ENCODE measurements at regions not wholly inside any gene's neighbourhood (a gene's known extent, or its start where the extent isn't known, plus 50 kb on each side); places are given as distances from the start of the nearest gene placed in this dataset.

DNA sequence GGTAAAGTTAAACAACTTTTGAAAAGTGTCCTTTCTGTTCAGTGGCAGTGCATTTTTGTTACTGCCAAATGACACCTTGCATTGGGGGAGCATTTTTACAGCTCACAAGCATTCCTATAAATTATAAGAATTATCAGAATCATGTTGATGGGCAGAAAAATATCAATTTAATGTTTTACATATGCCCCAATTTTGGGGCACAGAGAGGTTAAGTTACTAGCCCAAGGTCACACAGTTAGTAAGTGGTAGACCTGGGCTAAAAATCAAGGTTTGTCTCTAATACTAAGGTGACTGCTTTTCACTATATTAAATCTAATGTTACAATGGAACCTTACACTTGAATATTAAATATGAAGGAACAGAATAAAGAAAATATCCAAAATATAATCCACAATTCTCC lies 180.1 kb upstream of the IVNS1ABP start:
- DNase-seq = no peak

DNA sequence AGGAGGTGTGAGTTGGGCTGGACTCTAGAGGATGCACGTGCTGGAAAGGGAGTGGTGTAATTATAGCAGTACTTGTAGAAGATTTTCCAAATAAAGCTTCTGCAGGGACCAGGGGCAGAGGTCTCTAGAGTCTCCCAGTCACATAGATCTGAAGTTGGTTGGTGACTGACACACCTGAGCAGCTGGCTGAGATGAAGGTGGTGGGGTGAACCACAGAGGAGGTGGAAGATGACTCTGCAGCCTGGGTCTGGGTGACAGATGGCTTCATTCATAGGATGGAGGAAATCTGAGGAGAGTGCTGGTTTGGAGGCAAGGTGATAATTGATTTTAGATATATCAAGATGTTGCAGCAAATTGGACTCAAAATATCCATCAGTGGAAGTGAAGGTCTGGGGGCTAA lies 178.9 kb upstream of the IVNS1ABP start:
- no peak for DNase-seq

DNA sequence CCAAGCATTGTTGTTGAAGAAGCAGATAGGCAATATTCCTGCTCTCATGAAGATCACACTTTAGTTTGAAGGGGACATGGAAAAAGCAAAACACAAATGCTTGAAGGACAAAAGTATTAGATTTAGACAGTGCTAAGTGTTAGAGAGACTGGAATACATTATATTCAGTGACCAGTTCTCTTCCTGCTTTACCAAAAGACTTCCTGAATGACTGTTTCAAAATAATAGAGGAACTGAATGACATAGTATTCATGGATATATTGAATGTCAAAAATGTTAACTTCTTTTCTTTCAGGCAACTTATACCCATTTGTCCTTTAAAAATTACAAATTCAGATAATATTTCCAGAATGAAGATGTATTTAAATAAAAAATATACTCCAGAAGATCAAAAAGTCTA lies 178.0 kb upstream of the IVNS1ABP start:
- no peak for DNase-seq

DNA sequence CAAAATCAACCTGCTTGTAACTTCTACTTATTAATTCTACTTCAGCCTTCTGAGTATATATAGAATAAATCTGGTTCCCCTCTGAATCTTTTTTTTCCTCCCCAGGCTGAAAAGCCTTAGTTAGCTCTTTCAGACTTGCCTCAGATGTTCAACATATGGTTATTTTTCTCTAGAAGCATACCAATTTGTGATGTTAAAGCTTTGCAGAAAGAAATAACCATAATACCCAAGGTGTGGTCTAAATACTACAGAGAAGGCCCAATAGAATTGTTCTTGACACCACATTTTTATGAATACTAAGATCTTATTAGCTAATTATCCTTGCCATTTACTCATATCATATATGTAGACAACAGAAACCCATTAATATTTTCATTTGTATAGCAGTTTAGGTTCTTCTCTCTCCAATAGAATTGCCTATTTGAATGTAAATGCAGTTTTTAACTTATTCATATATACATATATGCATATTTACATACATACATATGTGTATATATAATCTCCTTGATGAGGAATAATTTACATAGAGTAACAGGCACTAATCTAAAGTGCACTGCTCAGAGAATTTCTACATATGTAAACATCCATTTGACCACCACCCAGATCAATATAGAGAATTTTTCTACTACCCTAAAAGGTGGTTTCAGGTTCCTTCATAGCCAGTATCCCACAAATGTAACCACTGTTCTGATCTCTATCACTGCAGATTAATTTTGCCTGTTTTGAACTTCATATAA lies 175.2 kb upstream of the IVNS1ABP start:
- no peak for DNase-seq

DNA sequence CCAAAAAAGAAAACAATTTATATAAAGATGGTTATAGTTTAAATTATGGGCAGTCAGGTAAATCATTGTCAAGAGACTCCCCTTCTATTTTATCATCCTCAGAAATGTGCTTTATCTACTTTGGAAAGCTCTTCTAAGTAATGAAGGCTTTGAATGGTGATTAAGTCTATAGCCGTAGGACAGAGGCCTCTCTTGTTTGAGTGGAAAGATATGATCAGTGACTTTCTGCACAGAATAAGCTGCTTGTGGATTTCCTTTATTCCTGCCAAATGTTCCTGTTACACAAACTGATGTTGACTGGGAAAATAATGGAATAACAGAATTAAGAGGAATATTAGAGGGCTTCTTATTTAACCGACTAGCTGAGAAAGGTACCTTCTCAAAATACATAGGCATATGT lies 174.6 kb upstream of the IVNS1ABP start:
- no peak for DNase-seq

DNA sequence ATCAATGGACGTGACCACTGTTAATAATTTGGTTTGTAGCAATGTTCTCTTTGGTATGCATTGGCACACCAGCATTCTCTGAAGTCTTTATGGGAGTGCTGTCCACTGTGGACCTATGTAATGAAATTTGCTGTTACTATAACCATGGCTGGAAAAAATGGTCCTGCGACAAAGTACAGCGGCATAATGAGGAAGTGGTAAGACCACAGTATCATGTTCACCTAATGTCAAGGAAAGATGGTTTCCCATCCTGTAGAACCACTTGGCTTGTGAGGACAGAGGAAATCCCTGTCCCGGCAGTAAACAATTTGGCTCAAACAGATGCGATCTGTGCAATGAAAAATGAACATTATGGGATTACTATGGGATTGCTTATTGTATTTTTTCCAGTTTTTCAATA lies 173.9 kb upstream of the IVNS1ABP start:
- DNase-seq = no peak

DNA sequence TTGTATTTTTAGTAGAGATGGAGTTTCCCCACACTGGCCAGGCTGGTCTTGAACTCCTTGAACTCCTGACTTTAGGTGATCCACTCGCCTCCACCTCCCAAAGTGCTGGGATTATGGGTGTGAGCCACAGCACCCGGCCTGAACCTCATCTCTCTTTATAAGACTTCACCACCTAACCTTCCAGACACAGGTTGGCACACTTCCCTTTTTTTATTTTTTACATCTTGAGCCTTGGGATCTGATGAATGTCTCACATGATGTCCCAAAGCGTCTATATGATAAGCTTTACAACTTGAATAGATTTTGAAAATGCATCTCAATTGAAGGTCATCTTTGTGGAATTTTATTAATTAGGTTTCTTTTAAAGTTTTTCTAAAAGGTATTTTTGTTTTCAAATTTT lies 172.4 kb upstream of the IVNS1ABP start:
- DNase-seq = no peak

DNA sequence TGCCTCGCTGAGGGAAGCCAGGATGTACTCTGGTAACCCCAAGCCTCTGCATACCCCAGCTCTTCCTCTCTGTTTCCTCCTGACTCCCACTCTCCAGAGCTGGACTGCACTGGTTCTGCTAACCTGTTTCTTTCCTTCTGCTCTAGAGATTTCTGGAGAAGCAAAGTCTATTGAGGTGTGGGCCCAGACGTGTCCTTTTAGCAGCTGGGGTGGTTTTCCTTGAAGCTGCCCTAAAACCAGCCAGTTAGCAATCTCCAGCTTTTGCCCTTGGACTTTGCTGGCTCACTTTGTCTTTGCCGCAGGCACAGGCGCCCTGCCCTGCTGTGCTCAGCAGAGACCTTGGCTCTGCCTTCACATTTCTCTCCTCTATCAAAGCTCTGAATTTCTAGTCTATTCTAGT lies 171.8 kb upstream of the IVNS1ABP start:
- DNase-seq = no peak

DNA sequence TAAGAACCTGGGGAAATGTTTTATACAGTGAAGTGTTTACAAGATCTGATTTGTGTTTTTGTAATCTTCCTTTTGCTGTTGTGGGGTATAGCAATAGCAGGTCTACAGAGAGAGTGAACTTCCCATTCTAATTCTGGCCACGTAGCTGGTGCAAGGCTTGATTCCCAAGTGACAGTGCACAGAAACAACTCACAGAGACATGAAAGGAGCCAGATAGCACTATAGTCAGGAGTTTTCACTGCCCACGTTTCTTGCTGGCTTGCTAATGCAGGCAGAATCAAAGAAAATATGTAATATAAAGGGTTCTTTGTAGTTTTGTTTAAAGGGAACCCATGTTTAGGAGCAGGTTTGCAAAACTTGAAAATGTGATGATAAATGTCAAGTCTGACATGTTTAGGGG lies 170.9 kb upstream of the IVNS1ABP start:
- DNase-seq = no peak

DNA sequence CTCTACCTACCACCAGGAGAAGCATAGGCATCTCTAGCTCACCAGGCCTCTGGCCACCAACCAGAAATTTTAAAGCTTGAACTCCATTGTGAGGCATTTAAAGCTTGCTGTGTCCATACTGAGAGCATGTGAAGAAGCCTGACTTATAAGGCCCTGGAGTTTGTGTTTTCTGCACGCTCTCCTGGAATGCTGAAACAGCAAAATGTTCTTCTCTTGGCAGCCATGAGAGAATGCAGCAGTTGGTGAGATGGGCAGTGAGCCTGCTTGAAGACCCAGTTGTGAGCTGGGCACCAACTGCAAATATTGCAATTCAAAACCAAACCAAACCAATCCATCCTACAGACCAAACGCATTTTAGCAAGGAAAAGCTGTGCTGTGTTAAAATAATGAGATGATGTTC lies 170.0 kb upstream of the IVNS1ABP start:
- no peak for DNase-seq

DNA sequence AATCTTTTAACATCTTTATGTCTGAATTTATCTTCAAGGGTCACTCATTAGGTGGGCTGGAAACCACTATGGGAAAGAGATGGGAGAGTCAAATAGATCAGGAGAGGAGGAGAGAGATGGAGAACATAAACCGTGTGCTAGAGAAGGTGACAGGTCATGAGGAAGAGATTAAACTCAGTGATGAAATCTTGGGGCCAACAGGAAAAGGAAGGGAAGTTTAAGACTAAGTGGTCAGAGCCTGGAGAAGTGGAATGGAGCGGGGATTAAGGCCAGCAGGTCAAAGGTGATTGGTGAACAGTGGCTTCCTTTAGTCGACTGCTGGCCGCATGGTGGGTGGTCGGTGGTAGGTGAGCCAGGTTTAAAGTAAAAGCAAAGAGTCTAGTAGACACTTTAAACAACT lies 169.3 kb upstream of the IVNS1ABP start:
- no peak for DNase-seq

DNA sequence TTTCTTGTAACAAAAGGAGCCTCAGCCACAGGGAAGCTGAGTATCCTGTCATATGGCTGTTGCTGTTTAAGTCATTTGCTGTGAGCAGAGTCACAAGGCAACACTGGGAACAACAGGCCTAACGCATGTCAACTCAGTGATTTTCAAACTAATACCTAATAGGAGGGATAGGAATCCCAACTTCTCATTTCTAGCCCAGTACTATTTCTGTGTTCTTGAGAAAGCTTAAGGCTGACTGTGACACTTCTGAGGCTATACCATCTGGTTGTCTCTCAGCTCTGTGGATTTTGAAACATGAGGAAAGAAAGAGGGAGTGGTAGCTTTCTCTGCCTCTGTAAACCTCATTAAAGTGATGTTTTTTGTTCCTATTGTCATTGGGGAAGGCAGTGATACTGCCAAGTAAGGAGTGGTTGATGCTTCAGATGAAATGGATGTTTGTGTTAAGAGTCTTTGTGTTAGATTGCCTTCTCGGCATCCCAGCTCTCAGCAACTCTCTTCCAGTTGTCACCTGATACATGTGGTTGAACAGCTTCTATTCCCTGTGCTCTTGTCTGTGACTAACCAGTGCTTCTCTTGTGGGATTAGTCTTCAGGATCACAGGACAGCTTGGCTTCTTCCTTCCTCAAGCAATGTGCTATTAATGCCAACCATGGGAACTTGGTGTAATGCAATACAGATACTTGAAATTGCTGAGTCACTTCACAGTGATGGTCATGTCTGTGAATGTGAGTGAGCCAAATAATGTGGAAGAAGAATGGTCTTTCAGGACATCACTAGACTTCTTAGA lies 166.8 kb upstream of the IVNS1ABP start:
- DNase-seq = peak; percentile 97

DNA sequence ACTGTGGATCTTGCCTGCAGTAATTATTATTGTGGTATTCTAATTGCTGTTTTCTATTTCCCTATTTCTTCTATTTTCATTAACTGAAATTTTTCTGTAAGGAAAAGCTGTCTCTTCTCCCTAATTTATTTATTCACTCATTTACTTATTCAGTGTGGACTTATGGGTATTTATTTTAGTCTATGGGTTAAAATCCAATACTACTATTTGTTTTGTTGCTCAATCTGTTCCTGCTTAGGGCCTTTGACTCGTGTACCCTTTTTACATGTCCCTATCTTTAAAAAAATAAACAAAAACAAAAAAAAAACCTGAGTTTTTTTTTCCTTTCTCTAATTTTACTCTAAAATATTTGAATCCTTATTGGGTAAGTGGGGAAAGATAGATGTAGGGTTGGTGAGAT lies 166.2 kb upstream of the IVNS1ABP start:
- no peak for DNase-seq

DNA sequence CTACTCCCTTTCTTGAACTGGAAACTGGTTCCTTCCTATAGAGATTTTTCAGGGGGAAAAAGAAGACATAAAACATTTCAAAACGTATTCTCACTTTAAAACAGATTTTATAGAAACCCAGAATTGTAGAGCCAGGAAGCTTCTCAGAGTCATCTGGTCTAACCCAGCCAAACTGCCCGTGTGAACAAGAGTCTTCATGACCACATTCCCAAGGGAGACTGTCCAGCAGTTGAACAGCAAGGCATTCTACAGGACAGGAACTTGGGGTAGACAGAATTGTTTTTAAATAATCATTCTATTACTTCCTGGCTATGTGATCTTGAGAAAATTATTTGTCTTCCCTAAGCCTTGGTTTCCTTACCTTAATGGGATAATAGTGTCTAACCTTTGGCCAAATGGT lies 163.5 kb upstream of the IVNS1ABP start:
- DNase-seq = peak; percentile 36

DNA sequence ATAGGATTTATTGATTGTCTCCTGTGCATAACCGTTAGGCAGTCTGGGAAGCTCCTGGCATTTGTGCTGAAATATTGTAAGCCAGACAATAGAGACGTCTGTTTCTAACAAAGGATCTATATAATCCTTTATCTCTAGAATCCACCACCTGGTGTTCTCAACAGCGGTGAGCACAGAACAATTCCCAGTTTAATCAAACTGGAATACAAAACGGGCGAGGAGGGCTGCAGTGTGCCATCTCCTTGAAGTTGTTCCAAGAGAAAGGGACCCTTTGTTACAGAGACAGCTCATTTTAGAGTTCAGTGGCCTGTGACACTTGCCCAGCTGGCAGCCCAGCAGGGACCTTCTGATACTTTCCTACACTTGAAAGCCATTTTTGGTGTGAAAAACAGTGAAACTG lies 162.8 kb upstream of the IVNS1ABP start:
- DNase-seq = no peak

DNA sequence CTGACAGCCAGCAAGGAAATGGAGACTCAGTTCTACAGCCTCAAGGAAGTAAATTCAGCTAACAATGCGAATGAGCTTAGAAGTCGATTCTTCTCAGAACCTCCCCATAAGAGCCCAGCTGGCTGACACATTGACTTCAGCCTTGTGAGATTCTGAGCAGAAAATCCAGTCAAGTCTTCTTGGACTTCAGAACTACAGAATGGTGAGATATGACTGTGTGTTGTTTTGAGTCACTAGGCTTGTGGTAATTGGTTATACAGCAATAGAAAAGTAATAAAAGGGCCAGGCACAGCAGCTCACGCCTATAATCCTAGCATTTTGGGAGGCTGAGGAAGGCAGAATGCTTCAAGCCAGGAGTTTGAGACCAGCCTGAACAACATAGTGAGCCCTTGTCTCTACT lies 161.8 kb upstream of the IVNS1ABP start:
- no peak for DNase-seq

DNA sequence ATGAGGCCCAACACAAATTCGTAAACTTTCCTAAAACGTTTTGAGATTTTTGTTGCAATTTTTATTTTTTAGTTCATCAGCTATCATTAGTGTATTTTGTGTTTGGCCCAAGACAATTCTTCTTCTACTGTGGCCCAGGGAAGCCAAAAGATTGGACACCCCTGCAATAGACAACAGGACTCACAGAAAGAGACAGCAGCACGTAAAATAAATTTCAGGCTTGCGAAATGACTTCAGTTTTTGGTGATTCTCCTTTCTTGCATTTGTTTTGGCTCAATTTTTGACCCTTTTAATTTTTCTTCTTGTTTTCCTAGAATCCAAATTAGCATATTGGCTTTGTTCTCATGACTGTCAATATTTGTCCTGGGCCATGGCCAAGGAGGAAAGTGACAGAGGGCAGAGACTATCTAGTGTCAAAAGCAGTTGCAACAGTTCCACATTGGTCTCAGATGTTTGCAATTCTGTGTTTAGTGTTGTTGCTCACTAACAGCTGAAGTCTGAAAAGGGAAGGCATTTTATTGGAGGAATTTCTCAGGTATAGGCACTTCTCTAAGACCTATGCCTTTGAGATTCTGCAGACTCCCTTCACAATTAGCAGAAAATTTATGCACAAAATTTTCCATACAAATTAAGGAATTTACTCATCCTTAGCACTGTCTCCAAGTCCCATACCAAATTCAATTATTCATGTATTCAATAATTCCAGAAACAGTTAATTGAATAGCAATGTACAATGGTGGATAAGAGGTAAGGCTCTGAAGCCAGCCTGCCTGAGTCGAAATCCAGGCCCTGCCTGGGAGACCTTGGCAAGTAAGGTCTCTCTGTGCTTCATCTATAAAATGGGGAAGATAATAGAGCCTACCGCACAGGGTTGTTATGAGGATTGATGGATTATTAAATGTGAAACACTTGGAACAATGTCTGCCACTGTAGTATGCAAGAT lies 160.9 kb upstream of the IVNS1ABP start:
- DNase-seq = no peak

DNA sequence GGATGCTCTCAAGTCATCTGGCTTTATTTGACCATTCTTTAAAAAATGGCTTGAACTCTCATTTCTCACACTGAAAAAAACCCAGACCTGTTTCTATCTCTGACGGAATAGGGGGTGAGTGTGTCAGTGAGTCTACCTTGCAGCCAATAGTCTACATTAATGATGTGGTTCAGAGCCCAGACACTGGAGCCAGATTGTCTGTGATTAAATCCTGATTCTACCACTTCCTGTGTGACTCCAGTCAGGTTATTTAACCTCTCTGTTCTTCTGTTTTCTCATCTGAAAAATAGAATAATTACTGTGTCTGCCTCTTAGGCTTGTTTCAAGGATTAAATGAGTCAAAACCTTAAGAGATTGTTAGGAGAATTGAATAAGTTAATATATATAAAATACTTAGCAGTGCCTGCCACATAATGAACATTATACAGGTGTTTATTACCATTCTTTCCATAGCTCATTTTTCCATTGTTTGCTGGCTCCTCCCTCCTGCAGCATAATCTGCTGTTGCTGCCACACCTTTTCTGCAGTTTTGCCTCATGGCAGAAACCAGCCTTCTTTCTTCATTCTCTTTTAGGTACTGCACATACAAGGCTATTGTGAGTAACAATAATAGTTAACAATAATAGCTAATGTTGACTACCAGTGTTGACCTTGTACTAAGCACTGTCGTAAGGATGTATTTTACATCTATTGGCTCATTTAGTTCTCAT lies 157.6 kb upstream of the IVNS1ABP start:
- peak; percentile 19 for DNase-seq

DNA sequence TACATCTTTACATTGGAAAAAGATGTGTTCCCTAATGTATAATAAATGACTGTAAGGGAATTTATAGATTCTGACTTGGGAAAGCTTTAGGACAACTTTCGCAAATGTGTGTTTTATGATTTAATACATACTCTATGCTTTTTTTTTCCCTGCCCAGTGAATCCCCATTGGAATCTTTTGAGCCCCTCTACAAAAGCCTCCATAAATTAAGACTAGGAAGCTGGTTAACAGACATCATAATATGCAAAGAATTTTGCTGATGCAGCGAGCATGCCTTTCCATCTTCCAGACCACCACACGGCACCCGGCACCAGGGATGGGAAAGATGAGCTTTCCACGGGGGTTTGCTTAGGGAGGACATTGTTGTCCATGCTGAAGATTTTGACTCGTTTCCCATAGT lies 156.1 kb upstream of the IVNS1ABP start:
- DNase-seq = peak; percentile 65

DNA sequence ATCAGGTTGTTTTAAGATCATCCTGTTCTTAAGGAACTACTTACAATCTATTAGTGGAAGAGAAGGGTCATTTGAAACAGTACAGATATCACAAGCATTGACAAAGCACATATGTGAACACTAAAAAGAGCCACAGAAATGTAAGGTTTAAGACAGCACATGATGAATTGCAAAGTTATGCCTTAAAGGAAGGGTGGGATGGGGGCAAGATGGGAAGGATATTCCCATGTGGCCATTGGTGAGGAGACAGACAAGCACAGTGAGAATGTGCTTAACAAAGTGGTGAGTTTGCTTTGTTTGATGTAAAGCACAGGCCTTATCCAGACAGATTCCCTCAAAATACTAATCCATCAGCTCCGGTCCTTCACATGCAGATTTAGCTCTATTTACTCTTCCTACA lies 151.6 kb upstream of the IVNS1ABP start:
- DNase-seq = peak; percentile 46

DNA sequence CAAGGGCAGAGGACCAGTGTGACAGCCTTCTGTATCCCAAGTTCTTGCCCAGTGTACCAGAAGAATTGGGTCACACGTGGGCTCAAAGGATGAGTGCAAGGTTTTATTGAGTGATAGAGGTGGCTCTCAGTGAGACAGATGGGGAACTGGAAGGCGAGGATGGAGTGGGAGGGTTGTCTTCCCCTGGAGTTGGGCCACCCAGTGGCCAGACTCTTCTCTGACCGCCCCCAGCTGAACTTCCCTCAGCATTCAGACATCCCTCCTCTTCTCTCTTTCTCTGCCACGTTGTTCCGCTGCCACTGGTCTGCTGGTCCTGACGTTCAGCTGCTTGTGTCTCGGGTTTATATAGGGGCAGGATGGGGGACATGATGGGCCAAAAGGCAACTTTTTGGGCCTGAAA lies 150.1 kb upstream of the IVNS1ABP start:
- DNase-seq = no peak

DNA sequence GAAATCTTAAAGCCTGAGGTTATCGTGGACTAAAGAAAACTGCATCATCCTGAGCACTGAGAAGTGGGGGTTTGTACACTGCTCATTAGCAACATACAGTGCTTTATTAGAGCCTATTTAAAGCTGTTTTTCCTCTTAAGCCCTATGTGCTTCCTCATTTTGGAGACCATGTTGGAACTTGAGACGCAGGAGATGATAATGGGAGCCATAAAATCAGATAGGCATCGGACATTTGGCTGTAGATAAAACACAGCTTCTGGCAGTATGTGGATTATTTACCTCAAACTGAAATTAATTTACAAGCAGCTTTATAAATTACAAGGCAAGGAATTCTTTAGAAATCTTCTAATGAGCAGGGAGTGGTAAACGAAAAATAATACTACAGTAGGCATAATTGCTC lies 147.7 kb upstream of the IVNS1ABP start:
- DNase-seq = no peak

DNA sequence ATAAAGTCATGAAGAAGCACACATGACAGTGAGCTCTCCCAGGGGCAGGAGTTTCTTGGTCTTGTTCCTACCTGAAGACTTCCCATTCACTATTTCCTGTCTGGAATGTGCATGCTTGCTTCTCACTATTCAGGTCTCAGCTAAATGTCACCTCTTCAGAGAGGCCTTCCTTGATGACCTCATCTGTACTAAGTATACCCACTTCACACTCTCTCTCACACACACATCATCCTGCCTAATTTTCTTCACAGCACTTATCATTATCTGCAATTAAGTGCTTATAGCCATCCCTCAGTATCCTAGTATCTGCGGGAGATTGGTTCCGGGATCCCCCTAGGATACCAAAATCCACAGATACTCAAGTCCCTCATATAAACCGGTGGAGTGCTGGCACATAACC lies 146.4 kb upstream of the IVNS1ABP start:
- no peak for DNase-seq
